Heart right ventricle (tissue), 16 donors: ENCODE measurements at regions not wholly inside any gene's neighbourhood (a gene's known extent, or its start where the extent isn't known, plus 50 kb on each side); places are given as distances from the start of the nearest gene placed in this dataset.

Source experiments
- ATAC-seq, 8 donors: fragments of 200-7000 bp; cut with Tn5 transposase; one replicate each; pipeline ENCODE4 v1.9.1; 2020; ENCODE audit warnings: mild to moderate bottlenecking in 8 of 8, moderate library complexity in 8 of 8, moderate number of reproducible peaks in 1 of 8
- DNase-seq, 2 donors: peaks; one replicate each; pipeline ENCODE4 v3.0.0-alpha.2; 2020
- H3K27ac ChIP-seq, 10 donors: fragments of 200-600 bp; sonication (generic) in 2 of 10; one replicate each; pipeline versions ENCODE4 v1.5.0 to v1.8.0; 2020 to 2022; ENCODE audit warnings: mild to moderate bottlenecking in 3 of 10
- H3K27me3 ChIP-seq, 7 donors: fragments of 200-600 bp; one replicate each; pipeline ENCODE4 v1.8.0; 2021 to 2022; ENCODE audit warnings: mild to moderate bottlenecking in 2 of 7
- H3K36me3 ChIP-seq, 9 donors: fragments of 200-600 bp; sonication (generic) in 1 of 9; one replicate each; pipeline versions ENCODE4 v1.5.0 to v1.8.0; 2020 to 2022; ENCODE audit warnings: mild to moderate bottlenecking in 2 of 9
- H3K4me1 ChIP-seq, 9 donors: fragments of 200-600 bp; sonication (generic) in 1 of 9; one replicate each; pipeline versions ENCODE4 v1.5.0 to v1.8.0; 2020 to 2022; ENCODE audit warnings: mild to moderate bottlenecking in 4 of 9
- H3K4me3 ChIP-seq, 10 donors: fragments of 200-600 bp; sonication (generic) in 2 of 10; one replicate each; pipeline versions ENCODE4 v1.5.0 to v1.8.0; 2020 to 2022; ENCODE audit warnings: mild to moderate bottlenecking in 7 of 10, moderate library complexity in 2 of 10
- H3K9me3 ChIP-seq, 11 donors: fragments of 200-600 bp in 10 of 11; sonication (generic) in 2 of 11; one replicate each; pipeline versions ENCODE4 v1.5.0 to v1.8.0; 2013 to 2022; ENCODE audit warnings: mild to moderate bottlenecking in 2 of 11, control low read depth in 1 of 11, moderate library complexity in 1 of 11
- WGBS, 2 donors: extraction: QIAGEN DNeasy Blood & Tissue Kit; methylation state at CpG; one replicate each; pipeline ENCODE4 v1.1.7; 2013; ENCODE audit warnings: inconsistent platforms in 1 of 2; 5-methylcytosine and 5-hydroxymethylcytosine counted together
- intact Hi-C, 10 donors: fragments of 100-400 bp; cut with DNase I; formaldehyde crosslinking; loops; one replicate each; pipeline versions ENCODE4 v1.11.1 to v1.14.2; 2022
- TF ChIP-seq, protein P1 (sequence below), 9 donors: fragments of 200-600 bp; sonication (generic) in 2 of 9; IDR thresholded peaks; one replicate each; pipeline versions ENCODE4 v1.5.0 to v1.8.0; 2021 to 2022; ENCODE audit warnings: antibody characterized with exemption in 9 of 9, mild to moderate bottlenecking in 5 of 9, moderate library complexity in 1 of 9
- donor health status: Arrhythmogenic right ventricular cardiomyopathy.
- donor health status: ischemic (EF 13 %, LVEDD 7.1; RV severe dilation, severe dysfunction).
- donor health status: healthy with polysubstance abuse.
- donor health status: DM: no; HTN: yes; CAD: no.
- donor health status: DM: no; HTN: no; CAD: no.
- donor health status: ischemic (EF 25% LVEDD 6.9; RV normal size, moderate dysfunction).
- donor health status: ischemic (EF 25% LVEDD 5.7; RV mildly dilated, moderate dysfunction).
- donor health status: healthy.
- donor health status: DM: yes; HTN: yes; CAD: no.
- donor health status: Ischemic cardiomyopathy.
- donor health status: ischemic (EF 35%, LVEDD 5.7; RV mildly dilated, moderate dysfunction).
- donor health status: nonischemic (EF 11% LVEDD 7.7; RV severe dilation, severe dysfunction).
- donor health status: DM: yes; HTN: yes; CAD: no.
- donor health status: PGD.
- donor health status: ischemic (EF 29% LVEDD 5.4; RV normal size, mild dysfunction).
- donor health status: nonischemic (EF 23%, LVEDD 6.1; RV moderate dilation, normal function).

DNA sequence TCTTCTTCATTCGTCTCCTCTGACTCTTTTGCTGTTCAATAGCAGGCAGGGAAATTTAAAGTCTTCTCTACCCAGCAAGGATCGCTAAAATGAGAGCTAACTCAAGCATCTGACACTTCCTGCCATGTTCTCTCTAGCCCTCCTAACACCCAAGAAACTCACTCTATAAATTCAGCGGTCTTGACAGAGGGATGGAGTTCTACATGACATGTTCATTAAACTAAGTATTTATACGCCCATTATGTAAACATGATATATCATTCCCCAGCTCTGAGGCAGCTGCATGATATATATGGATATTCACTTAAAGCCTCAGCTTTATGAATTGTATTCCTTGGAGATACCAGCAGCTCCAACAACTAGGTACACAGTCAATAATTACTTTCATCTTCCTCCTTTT, 231.0 kb downstream of the METTL4 start:
- H3K36me3 ChIP-seq: no peaks in the 10 kb centered on the region
- H3K9me3 ChIP-seq: peaks cover 0 to 5% (median 0%) of the 10 kb centered on the region in 11 donors
- intact Hi-C loops: no loop called here
- ATAC-seq (no peak), DNase-seq (no peak)
- TF ChIP-seq, protein P1, sequence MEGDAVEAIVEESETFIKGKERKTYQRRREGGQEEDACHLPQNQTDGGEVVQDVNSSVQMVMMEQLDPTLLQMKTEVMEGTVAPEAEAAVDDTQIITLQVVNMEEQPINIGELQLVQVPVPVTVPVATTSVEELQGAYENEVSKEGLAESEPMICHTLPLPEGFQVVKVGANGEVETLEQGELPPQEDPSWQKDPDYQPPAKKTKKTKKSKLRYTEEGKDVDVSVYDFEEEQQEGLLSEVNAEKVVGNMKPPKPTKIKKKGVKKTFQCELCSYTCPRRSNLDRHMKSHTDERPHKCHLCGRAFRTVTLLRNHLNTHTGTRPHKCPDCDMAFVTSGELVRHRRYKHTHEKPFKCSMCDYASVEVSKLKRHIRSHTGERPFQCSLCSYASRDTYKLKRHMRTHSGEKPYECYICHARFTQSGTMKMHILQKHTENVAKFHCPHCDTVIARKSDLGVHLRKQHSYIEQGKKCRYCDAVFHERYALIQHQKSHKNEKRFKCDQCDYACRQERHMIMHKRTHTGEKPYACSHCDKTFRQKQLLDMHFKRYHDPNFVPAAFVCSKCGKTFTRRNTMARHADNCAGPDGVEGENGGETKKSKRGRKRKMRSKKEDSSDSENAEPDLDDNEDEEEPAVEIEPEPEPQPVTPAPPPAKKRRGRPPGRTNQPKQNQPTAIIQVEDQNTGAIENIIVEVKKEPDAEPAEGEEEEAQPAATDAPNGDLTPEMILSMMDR (IDR thresholded peaks at IDR 0.05): no peak
- no peak overlapping the region for H3K27ac ChIP-seq
- H3K27me3 ChIP-seq: peaks cover 0 to 10% (median 0%) of the 10 kb centered on the region in 7 donors
- no peak overlapping the region for H3K4me3 ChIP-seq
- H3K4me1 ChIP-seq: no peaks in the 10 kb centered on the region
- WGBS, 2 donors: 86 to 90% methylated on average over 4 of the region's 4 CpGs

DNA sequence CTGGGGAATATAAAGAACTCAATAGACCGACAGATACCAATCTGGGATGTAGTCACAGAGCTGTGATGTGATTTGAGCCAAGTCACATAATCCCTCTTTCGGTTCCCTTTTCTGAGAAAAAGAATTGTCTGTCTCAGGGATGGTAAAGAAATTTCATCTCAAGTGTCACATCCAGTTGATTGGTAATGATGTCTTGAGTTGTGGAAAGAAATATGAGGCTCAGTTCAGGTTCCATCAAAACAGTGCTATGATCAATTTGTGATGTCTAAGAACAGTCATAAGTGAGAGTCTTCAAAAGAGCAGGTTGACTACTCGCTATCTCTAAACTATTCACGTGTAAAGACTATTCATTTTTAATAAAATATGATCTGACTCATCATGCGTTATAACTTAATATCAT, 223.3 kb downstream of the METTL4 start:
- DNase-seq (no peak), ATAC-seq (no peak)
- 77 to 84% methylated on average over 5 of the region's 5 CpGs for WGBS, 2 donors
- no peaks in the 10 kb centered on the region for H3K36me3 ChIP-seq
- H3K4me3 ChIP-seq: no peak overlapping the region
- H3K27me3 ChIP-seq: no peaks in the 10 kb centered on the region
- intact Hi-C loops: no loop called here
- H3K4me1 ChIP-seq: no peaks in the 10 kb centered on the region
- TF ChIP-seq, protein P1 (IDR thresholded peaks at IDR 0.05): no peak
- H3K9me3 ChIP-seq: peaks cover 0 to 6% (median 0%) of the 10 kb centered on the region in 11 donors
- H3K27ac ChIP-seq: no peak overlapping the region

DNA sequence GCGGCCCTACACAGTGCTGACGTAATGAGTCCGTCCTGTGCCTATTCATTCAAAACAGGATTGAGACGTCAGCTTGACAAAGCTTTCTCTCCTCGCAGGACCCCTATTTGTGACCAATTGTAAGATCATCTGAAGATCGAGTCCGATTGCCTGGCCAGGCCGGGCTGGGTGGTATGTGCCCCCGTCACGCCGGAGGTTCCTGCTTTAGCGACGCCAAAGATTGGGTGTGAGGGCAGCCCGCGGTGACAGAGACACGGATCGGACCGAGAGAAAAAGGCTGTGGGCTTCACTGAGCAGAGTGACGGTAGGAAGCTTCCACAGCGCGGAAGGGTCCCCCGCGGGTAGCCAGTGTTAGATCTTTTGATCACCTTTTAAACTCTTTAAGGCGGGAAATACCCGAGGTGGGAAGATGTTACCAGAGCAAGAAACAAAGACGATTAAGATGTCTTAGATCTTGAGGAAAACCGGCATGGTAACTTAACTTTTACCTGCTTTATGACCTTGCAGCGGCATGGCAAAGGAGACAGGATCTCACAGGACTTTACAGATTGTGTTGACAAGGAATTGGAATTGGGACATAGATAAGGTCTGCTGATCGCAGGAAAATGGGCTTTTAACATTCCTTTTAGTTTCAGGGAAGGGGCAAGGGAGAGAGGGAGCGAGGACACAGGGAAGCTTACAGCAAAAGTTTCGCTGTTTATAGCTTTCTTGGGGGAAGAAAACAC, 220.0 kb downstream of the METTL4 start:
- H3K36me3 ChIP-seq: no peaks in the 10 kb centered on the region
- H3K4me1 ChIP-seq: no peaks in the 10 kb centered on the region
- WGBS, 2 donors: 74 to 78% methylated on average over 31 of the region's 31 CpGs
- no peak overlapping the region for H3K27ac ChIP-seq
- intact Hi-C loops: no loop called here
- TF ChIP-seq, protein P1 (IDR thresholded peaks at IDR 0.05): no peak
- no peak for ATAC-seq
- H3K4me3 ChIP-seq: no peak overlapping the region
- no peaks in the 10 kb centered on the region for H3K9me3 ChIP-seq
- no peak for DNase-seq
- H3K27me3 ChIP-seq: no peaks in the 10 kb centered on the region

DNA sequence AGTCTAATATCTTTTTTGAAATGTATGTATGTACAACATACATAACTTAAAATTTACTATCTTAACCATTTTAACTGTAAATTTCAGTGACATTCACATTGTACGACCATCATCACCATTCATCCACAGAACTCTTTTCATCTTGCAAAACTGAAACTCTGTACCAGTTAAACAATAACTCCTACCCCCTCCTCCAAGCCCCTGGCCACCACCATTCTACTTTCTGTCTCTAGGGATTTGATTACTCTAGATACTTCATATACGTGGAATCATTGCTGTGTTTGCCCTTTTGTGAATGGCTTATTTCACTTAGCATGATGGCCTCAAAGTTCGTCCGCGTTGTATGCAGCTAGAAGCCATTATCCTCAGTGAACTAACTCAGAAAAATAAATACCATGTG, 217.0 kb downstream of the METTL4 start:
- Histone ChIP-seq H3K27ac (no peak overlapping the region), H3K9me3 (no peaks in the 10 kb centered on the region), H3K4me1 (no peaks in the 10 kb centered on the region), H3K36me3 (no peaks in the 10 kb centered on the region), H3K27me3 (no peaks in the 10 kb centered on the region), H3K4me3 (no peak overlapping the region)
- TF ChIP-seq, protein P1 (IDR thresholded peaks at IDR 0.05): no peak
- DNase-seq (no peak), ATAC-seq (no peak)
- intact Hi-C loops: no loop called here
- WGBS, 2 donors: 87 to 92% methylated on average over 5 of the region's 5 CpGs
